Progenitor cell of endocrine pancreas (in vitro differentiated cells): ENCODE measurements at regions not wholly inside any gene's neighbourhood (a gene's known extent, or its start where the extent isn't known, plus 50 kb on each side); places are given as distances from the start of the nearest gene placed in this dataset.

Experiments
- DNase-seq: peaks from one replicate; pipeline ENCODE4 v3.0.0; 2021; ENCODE audit warnings: low spot score; ENCODE audit not compliant: unreplicated experiment
- H3K27ac Mint-ChIP-seq: 2 replicates; pipeline ENCODE4 v1.8.0; 2021; ENCODE audit warnings: mild to moderate bottlenecking, moderate library complexity, mixed read lengths
- H3K27me3 Mint-ChIP-seq: 2 replicates; pipeline ENCODE4 v1.8.0; 2021; ENCODE audit warnings: mixed read lengths
- H3K36me3 Mint-ChIP-seq: 2 replicates; pipeline ENCODE4 v1.8.0; 2022; ENCODE audit warnings: mixed read lengths; ENCODE audit not compliant: insufficient read depth
- H3K4me1 Mint-ChIP-seq: 2 replicates; pipeline ENCODE4 v1.8.0; 2021; ENCODE audit warnings: low read depth, mixed read lengths
- H3K4me3 Mint-ChIP-seq: 2 replicates; pipeline ENCODE4 v1.8.0; 2021; ENCODE audit warnings: low read depth, mild to moderate bottlenecking, moderate library complexity, mixed read lengths
- H3K9me3 Mint-ChIP-seq: 2 replicates; pipeline ENCODE4 v1.8.0; 2021; ENCODE audit warnings: low read depth, mixed read lengths
- TF ChIP-seq, protein P1 (sequence below): fragments of 200-600 bp; sonication (generic); IDR thresholded peaks from one replicate; pipeline ENCODE4 v1.5.0; 2021; ENCODE audit warnings: antibody characterized with exemption, mild to moderate bottlenecking; ENCODE audit not compliant: unreplicated experiment

DNA sequence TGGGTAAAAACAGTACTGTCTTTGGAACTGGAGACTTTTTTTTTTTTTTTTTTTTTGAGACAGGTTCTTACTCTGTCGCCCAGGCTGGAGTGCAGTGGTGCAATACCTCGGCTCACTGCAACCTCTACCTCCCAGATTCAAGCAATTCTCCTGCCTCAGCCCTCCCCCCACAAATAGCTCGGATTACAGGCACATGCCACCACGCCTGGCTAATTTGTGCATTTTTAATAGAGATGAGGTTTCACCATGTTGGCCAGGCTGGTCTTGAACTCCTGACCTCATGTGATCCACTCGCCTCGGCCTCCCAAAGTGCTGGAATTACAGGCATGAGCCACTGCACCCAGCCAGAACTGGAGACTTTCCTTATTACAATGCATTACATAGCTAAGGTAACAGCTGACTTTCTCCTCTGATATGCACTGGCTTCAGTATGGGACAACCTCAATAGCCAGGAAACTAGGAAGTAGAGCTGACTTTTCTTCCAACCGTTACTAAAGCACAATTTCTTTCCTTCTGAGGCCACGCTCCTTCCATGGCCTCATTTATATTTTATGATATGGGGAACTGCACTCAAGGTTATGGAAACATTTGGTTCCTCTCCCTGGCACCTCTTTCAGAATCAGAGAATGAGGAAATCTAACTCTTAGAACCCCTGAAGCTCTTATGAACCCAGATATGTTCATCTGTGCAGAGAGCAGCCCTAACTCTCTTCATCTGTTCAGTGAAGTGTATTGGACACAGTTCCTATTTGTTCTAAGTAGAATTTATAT lies 53.5 kb upstream of the FAM9B start:
- H3K9me3 Mint-ChIP-seq = peaks cover 14% of the 10 kb centered on the region
- H3K27me3 Mint-ChIP-seq = peaks cover 5% of the 10 kb centered on the region
- H3K36me3 Mint-ChIP-seq = no peaks in the 10 kb centered on the region
- TF ChIP-seq, protein P1, sequence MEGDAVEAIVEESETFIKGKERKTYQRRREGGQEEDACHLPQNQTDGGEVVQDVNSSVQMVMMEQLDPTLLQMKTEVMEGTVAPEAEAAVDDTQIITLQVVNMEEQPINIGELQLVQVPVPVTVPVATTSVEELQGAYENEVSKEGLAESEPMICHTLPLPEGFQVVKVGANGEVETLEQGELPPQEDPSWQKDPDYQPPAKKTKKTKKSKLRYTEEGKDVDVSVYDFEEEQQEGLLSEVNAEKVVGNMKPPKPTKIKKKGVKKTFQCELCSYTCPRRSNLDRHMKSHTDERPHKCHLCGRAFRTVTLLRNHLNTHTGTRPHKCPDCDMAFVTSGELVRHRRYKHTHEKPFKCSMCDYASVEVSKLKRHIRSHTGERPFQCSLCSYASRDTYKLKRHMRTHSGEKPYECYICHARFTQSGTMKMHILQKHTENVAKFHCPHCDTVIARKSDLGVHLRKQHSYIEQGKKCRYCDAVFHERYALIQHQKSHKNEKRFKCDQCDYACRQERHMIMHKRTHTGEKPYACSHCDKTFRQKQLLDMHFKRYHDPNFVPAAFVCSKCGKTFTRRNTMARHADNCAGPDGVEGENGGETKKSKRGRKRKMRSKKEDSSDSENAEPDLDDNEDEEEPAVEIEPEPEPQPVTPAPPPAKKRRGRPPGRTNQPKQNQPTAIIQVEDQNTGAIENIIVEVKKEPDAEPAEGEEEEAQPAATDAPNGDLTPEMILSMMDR = no peak
- no peak overlapping the region for H3K27ac Mint-ChIP-seq
- H3K4me3 Mint-ChIP-seq = no peak overlapping the region
- DNase-seq = no peak
- H3K4me1 Mint-ChIP-seq = no peaks in the 10 kb centered on the region

DNA sequence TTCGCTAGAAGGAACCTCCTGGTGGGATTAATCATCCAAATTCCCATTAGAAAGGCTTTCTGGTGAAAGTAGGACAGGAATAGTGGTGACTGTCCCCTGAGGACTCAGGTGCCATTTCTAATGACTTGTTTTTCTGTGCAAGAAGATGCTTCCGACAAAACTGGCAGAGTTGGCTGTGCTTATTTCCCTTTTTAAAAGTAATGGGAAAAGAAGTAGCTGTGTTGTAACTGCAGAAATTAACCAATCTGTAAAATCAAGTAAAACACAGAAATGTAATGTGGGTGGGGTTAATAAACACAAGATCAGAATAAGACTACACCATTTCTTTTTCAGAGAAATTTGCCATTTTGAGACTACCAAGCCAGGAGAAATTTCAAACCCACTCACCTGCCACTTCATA lies 55.0 kb upstream of the FAM9B start:
- H3K4me1 Mint-ChIP-seq = no peaks in the 10 kb centered on the region
- H3K27ac Mint-ChIP-seq = no peak overlapping the region
- TF ChIP-seq, protein P1 = no peak
- no peak overlapping the region for H3K4me3 Mint-ChIP-seq
- H3K36me3 Mint-ChIP-seq = no peaks in the 10 kb centered on the region
- peaks cover 5% of the 10 kb centered on the region for H3K27me3 Mint-ChIP-seq
- no peak for DNase-seq
- H3K9me3 Mint-ChIP-seq = peaks cover 13% of the 10 kb centered on the region

DNA sequence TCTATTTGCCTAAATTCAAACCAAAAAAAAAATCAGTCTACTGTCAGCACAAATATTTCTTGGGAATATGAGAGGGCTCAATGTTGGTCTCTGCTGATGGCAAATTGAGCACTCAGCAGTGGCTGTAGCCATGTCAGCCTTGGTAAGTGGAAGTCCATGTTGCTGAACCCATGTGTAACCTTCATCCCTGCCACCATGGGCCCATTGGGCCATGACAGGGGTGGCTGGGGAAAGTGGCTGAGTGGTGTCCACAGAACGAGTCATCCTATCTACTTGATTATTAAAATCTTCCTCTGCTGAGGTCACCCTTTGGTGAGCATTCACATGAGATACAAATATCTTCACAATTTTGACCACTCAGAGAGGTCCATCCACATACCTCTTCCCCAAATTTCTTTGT lies 56.8 kb upstream of the FAM9B start:
- Mint-ChIP-seq H3K4me3 (no peak overlapping the region), H3K36me3 (no peaks in the 10 kb centered on the region), H3K4me1 (no peaks in the 10 kb centered on the region), H3K27me3 (peaks cover 5% of the 10 kb centered on the region), H3K27ac (no peak overlapping the region), H3K9me3 (peaks cover 20% of the 10 kb centered on the region)
- DNase-seq = no peak
- TF ChIP-seq, protein P1 = no peak

DNA sequence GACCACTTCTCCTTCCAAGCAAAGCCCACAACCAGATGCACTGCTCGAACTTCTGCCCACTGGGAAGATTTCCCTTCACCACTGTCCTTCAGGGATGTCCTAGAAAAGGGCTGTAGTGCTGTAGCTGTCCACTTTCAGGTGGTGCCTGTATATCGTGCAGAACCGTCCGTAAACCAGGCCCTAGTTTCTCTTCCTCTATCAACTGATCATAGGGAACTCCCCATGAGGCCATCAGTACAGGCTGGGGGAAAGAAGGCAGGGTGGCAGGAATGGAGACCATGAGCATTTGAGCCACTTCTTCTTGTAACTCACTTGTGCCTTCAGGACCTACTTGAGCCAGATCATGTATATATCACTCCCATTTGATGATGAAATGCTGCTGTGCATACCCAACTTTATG lies 57.3 kb upstream of the FAM9B start:
- Mint-ChIP-seq H3K4me1 (peaks cover 1% of the 10 kb centered on the region), H3K4me3 (no peak overlapping the region)

DNA sequence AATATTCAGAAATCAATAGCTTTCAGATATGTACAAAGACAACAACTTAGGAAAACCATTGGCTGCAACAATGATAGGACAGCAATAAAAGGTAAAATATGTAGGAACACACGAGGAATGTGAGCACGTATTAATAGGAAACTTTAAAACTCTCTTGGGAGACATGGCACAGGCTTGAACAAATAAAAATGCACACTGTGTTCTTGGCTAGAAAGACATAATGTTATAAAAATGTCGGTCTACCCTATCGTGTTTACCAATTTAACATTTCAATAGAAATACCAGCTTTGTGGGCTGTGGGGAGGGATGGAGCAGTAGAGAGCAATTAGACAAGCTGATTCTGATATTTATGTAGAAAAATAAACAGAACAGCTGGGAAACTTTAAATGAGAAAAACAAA lies 69.0 kb upstream of the FAM9B start:
- TF ChIP-seq, protein P1 = no peak
- Mint-ChIP-seq H3K4me3 (no peak overlapping the region), H3K9me3 (peaks cover 17% of the 10 kb centered on the region), H3K27me3 (peaks cover 4% of the 10 kb centered on the region), H3K36me3 (no peaks in the 10 kb centered on the region), H3K27ac (no peak overlapping the region), H3K4me1 (no peaks in the 10 kb centered on the region)
- DNase-seq = no peak

More for the DNA sequence above, 57.3 kb upstream of the FAM9B start:
- peaks cover 20% of the 10 kb centered on the region for H3K9me3 Mint-ChIP-seq
- TF ChIP-seq, protein P1 = no peak
- no peak for DNase-seq
- no peak overlapping the region for H3K27ac Mint-ChIP-seq
- no peaks in the 10 kb centered on the region for H3K36me3 Mint-ChIP-seq
- H3K27me3 Mint-ChIP-seq = peaks cover 5% of the 10 kb centered on the region
